ENCODE measurements at regions not wholly inside any gene's neighbourhood (a gene's known extent, or its start where the extent isn't known, plus 50 kb on each side); places are given as distances from the start of the nearest gene placed in this dataset.

DNA sequence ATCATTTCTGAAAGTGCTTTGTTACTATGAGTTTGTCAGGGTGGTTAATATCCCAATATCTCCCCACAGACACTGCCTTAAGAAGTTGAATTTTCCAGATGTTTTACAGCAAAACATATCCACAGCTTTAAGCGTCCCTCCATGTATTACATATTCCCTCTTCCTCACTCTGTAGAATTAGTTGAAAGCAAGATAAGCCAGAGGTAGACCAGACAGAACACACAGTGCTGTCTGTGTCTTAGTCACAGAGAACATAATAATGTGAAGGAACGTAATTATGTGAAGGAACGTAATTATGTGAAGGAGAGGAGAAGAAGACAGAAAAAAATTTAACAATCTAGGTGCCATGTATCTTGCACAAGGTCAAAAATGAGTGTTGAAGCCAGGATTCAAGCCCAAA is 81.9 kb upstream of the LRATD1 start:
- TF ChIP-seq, protein P1, sequence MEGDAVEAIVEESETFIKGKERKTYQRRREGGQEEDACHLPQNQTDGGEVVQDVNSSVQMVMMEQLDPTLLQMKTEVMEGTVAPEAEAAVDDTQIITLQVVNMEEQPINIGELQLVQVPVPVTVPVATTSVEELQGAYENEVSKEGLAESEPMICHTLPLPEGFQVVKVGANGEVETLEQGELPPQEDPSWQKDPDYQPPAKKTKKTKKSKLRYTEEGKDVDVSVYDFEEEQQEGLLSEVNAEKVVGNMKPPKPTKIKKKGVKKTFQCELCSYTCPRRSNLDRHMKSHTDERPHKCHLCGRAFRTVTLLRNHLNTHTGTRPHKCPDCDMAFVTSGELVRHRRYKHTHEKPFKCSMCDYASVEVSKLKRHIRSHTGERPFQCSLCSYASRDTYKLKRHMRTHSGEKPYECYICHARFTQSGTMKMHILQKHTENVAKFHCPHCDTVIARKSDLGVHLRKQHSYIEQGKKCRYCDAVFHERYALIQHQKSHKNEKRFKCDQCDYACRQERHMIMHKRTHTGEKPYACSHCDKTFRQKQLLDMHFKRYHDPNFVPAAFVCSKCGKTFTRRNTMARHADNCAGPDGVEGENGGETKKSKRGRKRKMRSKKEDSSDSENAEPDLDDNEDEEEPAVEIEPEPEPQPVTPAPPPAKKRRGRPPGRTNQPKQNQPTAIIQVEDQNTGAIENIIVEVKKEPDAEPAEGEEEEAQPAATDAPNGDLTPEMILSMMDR (IDR thresholded peaks at IDR 0.05; ENCODE audit: extremely low read depth in 1 of 2, insufficient read depth in 1 of 2, low read depth in 1 of 2, low read length in 2 of 2) = no peak
- TF ChIP-seq POLR2AphosphoS5 (IDR thresholded peaks at IDR 0.05; ENCODE audit: insufficient read depth, low read depth, low read length) = no peak
- TF ChIP-seq GATA2 (IDR thresholded peaks at IDR 0.05; ENCODE audit: insufficient read depth, insufficient read length, low read depth, low read length) = no peak
- TF ChIP-seq POLR2A (IDR thresholded peaks at IDR 0.05; ENCODE audit: low read depth, low read length) = no peak
- TF ChIP-seq FOS (IDR thresholded peaks at IDR 0.05; ENCODE audit: borderline replicate concordance, insufficient read depth, low read length) = no peak
- no peak for TF ChIP-seq MYC (IDR thresholded peaks at IDR 0.05; ENCODE audit: low read depth, low read length)
- Histone ChIP-seq H3K36me3 (ENCODE audit: control insufficient read depth in 2 of 2, extremely low read depth in 1 of 2, insufficient read depth in 2 of 2, low read length in 2 of 2) (no peaks in the 10 kb centered on the region), H3K4me1 (ENCODE audit: control insufficient read depth, extremely low read depth, insufficient read depth, low read length) (no peaks in the 10 kb centered on the region), H3K4me2 (ENCODE audit: insufficient read depth, low read length) (no peak overlapping the region), H3K9ac (replicated peaks; ENCODE audit: extremely low read depth, insufficient read depth, low read length) (no peak overlapping the region), H3K27ac (ENCODE audit: insufficient read depth, low read depth, low read length) (no peak overlapping the region), H4K20me1 (replicated peaks; ENCODE audit: control insufficient read depth, extremely low read depth, insufficient read depth, low read length) (no peaks in the 10 kb centered on the region), H3K27me3 (ENCODE audit: control insufficient read depth in 2 of 2, insufficient read depth in 2 of 2, low read length in 2 of 2) (no peaks in the 10 kb centered on the region), H2AFZ (ENCODE audit: low read depth, low read length) (no peak overlapping the region), H3K9me1 (replicated peaks; ENCODE audit: control insufficient read depth, extremely low read depth, insufficient read depth, low read length) (no peaks in the 10 kb centered on the region), H3K4me3 (replicated peaks in 1 of 3; ENCODE audit: insufficient read depth in 1 of 3, low read depth in 1 of 3, low read length in 3 of 3) (no peak overlapping the region), H3K79me2 (ENCODE audit: control insufficient read depth, insufficient read depth, low read length) (no peaks in the 10 kb centered on the region), H3K9me3 (replicated peaks; ENCODE audit: control insufficient read depth, insufficient read depth, low read length) (peaks cover 5% of the 10 kb centered on the region)
- CTCF ChIA-PET = no interaction called here
- FAIRE-seq (no peak), DNase-seq (ENCODE audit: low read depth, low spot score) (no peak)
- intact Hi-C loops (cut with micrococcal nuclease) = no loop called here
- dilution Hi-C loops (cut with MboI; ENCODE audit: extremely low pct_ligation_motif_present, low sequenced_read_pairs) = no loop called here
- BruUV-seq (replicated peaks) = no TSS peak
- POLR2A ChIA-PET = no interaction called here

GRCh38 chr2:14551069-14551468 is 81.4 kb upstream of the LRATD1 start:
- Histone ChIP-seq H3K27me3 (ENCODE audit: control insufficient read depth in 2 of 2, insufficient read depth in 2 of 2, low read length in 2 of 2) (no peaks in the 10 kb centered on the region), H2AFZ (ENCODE audit: low read depth, low read length) (no peak overlapping the region), H3K79me2 (ENCODE audit: control insufficient read depth, insufficient read depth, low read length) (no peaks in the 10 kb centered on the region), H3K4me3 (replicated peaks in 1 of 3; ENCODE audit: insufficient read depth in 1 of 3, low read depth in 1 of 3, low read length in 3 of 3) (no peak overlapping the region), H3K9me3 (replicated peaks; ENCODE audit: control insufficient read depth, insufficient read depth, low read length) (peaks cover 6% of the 10 kb centered on the region), H4K20me1 (replicated peaks; ENCODE audit: control insufficient read depth, extremely low read depth, insufficient read depth, low read length) (no peaks in the 10 kb centered on the region), H3K9ac (replicated peaks; ENCODE audit: extremely low read depth, insufficient read depth, low read length) (no peak overlapping the region), H3K27ac (ENCODE audit: insufficient read depth, low read depth, low read length) (no peak overlapping the region), H3K4me2 (ENCODE audit: insufficient read depth, low read length) (no peak overlapping the region), H3K36me3 (ENCODE audit: control insufficient read depth in 2 of 2, extremely low read depth in 1 of 2, insufficient read depth in 2 of 2, low read length in 2 of 2) (no peaks in the 10 kb centered on the region), H3K9me1 (replicated peaks; ENCODE audit: control insufficient read depth, extremely low read depth, insufficient read depth, low read length) (no peaks in the 10 kb centered on the region), H3K4me1 (ENCODE audit: control insufficient read depth, extremely low read depth, insufficient read depth, low read length) (no peaks in the 10 kb centered on the region)
- POLR2A ChIA-PET = no interaction called here
- no TSS peak for BruUV-seq (replicated peaks)
- TF ChIP-seq JUN (IDR thresholded peaks at IDR 0.05; ENCODE audit: borderline replicate concordance, insufficient read depth, insufficient read length, low read depth) (no peak), FOS (IDR thresholded peaks at IDR 0.05; ENCODE audit: borderline replicate concordance, insufficient read depth, low read length) (no peak), MYC (IDR thresholded peaks at IDR 0.05; ENCODE audit: low read depth, low read length) (no peak), EZH2 (IDR thresholded peaks at IDR 0.05; ENCODE audit: borderline replicate concordance, low read depth, low read length, severe bottlenecking) (no peak), GATA2 (IDR thresholded peaks at IDR 0.05; ENCODE audit: insufficient read depth, insufficient read length, low read depth, low read length) (no peak), POLR2A (IDR thresholded peaks at IDR 0.05; ENCODE audit: low read depth, low read length) (no peak), POLR2AphosphoS5 (IDR thresholded peaks at IDR 0.05; ENCODE audit: insufficient read depth, low read depth, low read length) (no peak), MAX (IDR thresholded peaks at IDR 0.05; ENCODE audit: insufficient read depth, insufficient read length) (no peak)
- TF ChIP-seq, protein P1 (IDR thresholded peaks at IDR 0.05; ENCODE audit: extremely low read depth in 1 of 2, insufficient read depth in 1 of 2, low read depth in 1 of 2, low read length in 2 of 2) = no peak
- CTCF ChIA-PET = no interaction called here
- DNase-seq (ENCODE audit: low read depth, low spot score) (no peak), FAIRE-seq (no peak)
- intact Hi-C loops (cut with micrococcal nuclease) = no loop called here
- dilution Hi-C loops (cut with MboI; ENCODE audit: extremely low pct_ligation_motif_present, low sequenced_read_pairs) = no loop called here

Measured in endothelial cell of umbilical vein (primary cell).